VCaP (cell line): ENCODE measurements at regions not wholly inside any gene's neighbourhood (a gene's known extent, or its start where the extent isn't known, plus 50 kb on each side); places are given as distances from the start of the nearest gene placed in this dataset.

ENCODE experiments used
- H3K27ac ChIP-seq: fragments of 450-650 bp; 2 replicates; pipeline ENCODE4 v1.5.1; 2017
- CTCF ChIP-seq: fragments of 450-650 bp; conservative IDR thresholded peaks from 2 replicates; pipeline ENCODE4 v1.5.1; 2017; ENCODE audit warnings: mild to moderate bottlenecking, moderate library complexity

- peak; percentile 72 for TF ChIP-seq CTCF
- peak overlapping the region; percentile 100 for H3K27ac ChIP-seq
Observed at GRCh38 chr1:244970744-244971551, 106.6 kb upstream of the HNRNPU start.

- peak overlapping the region; percentile 100 for H3K27ac ChIP-seq
- no peak for TF ChIP-seq CTCF
Observed at GRCh38 chr1:244970236-244970743, 105.9 kb upstream of the HNRNPU start.

GRCh38 chr1:244969355-244970235, 105.3 kb upstream of the HNRNPU start:
- no peak for TF ChIP-seq CTCF
- H3K27ac ChIP-seq, result peak overlapping the region; percentile 100

GRCh38 chr1:244968881-244969280, 104.5 kb upstream of the HNRNPU start:
- no peak for TF ChIP-seq CTCF
- H3K27ac ChIP-seq, result peak overlapping the region; percentile 100

GRCh38 chr1:244968471-244968871, 104.1 kb upstream of the HNRNPU start:
- H3K27ac ChIP-seq, result peak overlapping the region; percentile 100
- no peak for TF ChIP-seq CTCF

- TF ChIP-seq CTCF, result no peak
Observed at GRCh38 chr1:244967159-244967558, 102.8 kb upstream of the HNRNPU start.

More at GRCh38 chr1:244967159-244967558, 102.8 kb upstream of the HNRNPU start:
- H3K27ac ChIP-seq, result no peak overlapping the region
